GM19043 (cell line): ENCODE measurements at regions not wholly inside any gene's neighbourhood (a gene's known extent, or its start where the extent isn't known, plus 50 kb on each side); places are given as distances from the start of the nearest gene placed in this dataset.

Experiments
- ATAC-seq: cut with Tn5 transposase; IDR thresholded peaks from one replicate; pipeline ENCODE4 v1.9.1; 2021; ENCODE audit warnings: low read depth; ENCODE audit not compliant: unreplicated experiment

DNA sequence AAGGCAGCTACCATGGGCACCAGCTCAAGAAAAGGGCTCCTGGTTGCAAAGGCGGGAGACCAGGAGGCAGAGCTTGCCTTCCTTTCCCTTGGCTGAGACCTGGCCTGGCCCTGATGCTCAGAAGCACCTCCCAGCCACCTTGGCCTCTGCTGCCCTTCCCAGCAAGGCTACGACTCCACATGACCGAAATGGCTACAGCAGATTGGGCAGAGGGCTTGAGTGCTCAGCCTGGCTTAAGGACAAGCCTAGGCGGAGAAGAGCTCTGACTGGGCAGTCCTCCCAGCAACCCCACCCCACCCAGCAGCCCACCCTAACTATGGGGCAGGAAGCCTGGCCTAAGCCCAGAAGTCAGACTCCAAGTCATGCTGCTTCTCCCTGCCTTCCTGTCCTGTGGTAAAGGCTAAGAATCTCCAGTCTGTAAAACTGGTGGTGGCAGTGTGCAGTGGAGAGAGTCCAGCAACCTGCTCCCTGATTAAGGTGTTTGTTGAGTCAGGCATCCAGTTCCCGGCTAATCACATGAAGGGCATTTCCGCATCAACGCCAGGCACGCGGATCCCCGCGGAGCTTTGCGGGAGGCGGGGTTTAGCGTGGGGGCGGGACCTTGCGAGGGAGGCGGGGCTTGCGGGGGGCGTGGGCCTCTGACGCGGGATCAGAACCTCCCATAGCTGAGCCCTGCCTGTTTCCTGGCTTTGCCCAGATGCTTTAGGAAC is 256.0 kb downstream of the BCL11A start:
- ATAC-seq, result peak; percentile 56

DNA sequence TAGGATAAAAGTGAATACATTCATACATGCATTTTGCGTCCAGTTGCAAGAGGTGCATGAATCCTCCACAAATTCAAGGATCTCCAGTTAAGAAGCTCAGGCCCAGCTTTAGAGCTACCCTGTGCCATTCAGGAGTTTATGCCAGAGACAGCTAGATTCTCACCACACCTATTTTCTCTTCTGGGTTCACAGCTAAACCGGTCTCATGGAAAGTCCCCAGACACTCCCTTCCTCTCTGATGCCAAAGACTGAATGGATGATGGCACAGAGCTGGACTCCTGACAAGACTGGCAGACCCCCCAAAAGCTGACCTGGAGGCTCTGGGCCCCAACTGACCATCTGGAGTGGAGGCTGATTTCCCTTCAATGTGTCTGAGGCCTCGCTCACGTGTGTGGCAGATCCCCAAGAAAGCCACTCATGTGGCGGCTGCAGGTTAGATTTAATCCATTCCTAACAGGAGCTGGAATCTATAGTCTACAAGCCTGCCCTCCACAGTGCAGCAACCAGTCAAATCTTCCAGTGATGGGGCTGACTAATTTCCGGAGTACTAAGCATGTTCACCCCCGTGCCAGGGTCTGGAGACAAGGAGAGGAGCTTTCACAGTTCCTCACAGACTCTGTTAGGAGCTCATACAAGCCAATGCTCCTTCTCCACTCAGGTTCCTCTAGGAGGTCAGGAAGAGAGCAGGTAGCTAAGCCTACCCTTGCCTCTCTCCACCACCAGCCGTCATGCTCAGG is 257.1 kb downstream of the BCL11A start:
- no peak for ATAC-seq

DNA sequence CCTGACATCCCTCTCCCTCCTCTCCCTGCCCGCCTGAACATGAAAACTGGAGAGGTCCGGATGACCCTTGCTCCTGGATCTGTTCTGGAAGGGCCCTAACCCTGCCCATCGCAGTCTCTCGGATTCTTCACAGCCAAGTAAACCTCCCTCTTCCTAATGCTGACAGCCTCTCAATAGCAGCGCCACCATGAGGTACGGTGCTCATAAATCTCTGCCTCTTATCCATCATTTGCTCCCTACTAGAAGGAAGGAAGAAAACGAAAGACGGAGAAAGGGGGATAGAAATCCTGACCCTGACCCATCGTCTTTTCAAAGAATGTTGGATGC is 257.9 kb downstream of the BCL11A start:
- no peak for ATAC-seq

GRCh38 chr2:60294901-60295635 is 258.4 kb downstream of the BCL11A start:
- no peak for ATAC-seq

DNA sequence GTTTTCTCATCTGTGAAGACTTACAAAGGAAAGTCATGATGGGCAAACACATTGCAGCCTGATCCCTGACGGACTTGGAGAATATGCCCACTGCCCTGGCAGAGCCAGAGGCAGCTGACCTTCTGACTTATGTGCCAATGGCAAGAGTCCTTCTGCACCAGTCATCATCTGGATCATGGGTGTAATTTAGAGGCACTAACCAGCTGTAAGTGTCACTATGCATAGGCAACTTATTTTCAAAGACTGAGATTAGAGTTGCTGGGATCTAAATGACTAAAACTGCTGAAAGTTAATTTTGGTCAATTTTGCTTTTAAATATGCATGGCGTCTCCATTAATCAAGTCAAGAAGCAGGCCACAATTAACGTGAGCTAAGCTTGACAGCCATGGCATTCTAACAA is 261.2 kb downstream of the BCL11A start:
- ATAC-seq, result no peak

GRCh38 chr2:60290509-60290908 is 262.9 kb downstream of the BCL11A start:
- no peak for ATAC-seq

DNA sequence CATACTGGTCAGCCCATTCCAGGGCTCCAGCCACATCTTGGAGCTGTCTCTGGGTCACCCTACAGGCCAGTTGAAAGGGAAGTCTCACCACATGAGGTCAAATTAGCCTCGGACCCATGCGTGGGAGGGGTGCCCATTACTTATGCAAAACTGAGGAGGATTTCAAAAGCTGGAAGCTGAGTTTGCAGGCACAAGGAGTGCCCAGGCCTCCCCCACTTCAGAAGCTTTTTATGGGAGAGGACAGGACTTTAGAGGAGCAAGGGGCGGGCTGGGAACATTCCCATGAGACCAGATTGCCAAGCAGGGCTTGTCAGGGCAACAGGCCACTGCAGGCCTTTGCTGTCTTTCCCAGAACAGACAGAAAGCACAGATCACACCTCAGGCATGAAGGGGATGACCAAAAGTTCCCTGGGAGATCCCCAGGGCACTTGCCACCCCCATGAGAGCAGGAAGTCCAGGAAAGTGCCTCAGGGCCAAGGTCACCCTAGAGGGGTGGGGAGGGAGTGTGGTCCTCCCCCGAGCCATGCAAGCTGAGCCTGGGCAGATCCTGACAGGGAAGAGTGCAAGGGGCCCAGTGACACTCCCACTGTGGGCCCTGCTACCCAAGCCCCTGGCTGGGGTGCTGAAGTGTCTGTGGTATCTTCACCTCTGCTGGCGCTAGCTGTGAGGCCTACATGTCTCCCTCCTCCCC is 267.7 kb downstream of the BCL11A start:
- no peak for ATAC-seq

DNA sequence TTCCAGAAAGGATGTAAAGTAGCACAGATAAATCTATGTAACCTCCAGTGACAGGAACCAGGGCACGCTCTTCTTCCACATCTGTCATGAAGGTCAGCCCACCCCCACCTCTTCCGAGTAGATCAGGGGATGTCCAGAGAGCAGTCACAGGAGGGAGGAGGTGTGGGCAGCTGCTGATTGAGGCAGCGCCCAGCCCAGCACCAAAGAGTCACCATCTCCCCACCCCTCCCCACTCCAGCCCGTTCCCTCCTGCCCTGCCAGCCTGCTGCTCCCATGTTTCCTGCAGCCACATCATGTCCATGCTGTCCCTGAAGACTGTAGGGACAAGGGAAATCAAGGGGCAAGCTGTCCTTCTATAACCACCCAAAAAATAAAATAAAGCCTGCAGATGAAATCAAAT is 269.8 kb downstream of the BCL11A start:
- no peak for ATAC-seq

- no peak for ATAC-seq
Observed at GRCh38 chr2:60282886-60283285, 270.6 kb downstream of the BCL11A start.

- ATAC-seq, result no peak
Observed at GRCh38 chr2:60281730-60282129, 271.7 kb downstream of the BCL11A start.

DNA sequence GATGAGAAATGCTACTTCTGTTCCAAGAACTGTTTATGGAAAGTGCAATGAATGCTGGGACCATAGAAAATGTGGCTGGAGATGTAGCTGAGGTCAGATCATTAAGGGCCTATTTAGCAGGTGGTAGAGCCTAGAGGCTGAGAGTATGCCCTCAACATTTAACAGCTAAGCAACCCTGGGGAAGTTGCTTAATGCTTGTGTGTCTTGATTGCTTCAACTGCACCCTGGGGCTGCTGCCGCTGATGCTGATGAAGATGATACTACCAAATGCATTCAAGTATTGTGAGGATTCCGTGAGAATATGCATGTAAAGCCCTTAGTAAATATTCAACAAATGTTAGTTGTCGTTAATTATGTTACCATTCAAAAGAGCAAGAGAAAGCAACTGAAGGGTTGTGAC is 273.2 kb downstream of the BCL11A start:
- no peak for ATAC-seq

DNA sequence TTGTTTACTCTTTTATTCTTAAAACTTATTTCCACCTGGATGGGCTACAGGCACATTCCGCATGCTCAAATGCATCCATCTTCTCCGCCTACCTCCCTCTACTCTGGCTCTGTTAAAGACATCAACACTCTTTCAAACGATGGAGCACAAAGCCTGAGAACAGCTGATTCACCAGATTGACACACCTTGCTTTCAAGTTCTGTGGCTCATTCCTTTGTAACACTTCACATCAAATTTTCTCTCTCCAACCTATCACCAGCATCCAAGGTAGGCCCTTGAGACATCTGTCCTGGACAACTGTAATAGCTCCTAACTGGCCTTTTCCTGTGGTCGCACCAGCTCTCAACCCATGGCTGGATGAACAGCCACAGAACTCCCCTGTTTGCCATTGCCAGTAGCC is 274.5 kb downstream of the BCL11A start:
- ATAC-seq, result no peak

GRCh38 chr2:60275958-60276357 is 277.5 kb downstream of the BCL11A start:
- no peak for ATAC-seq

GRCh38 chr2:60273836-60274235 is 279.6 kb downstream of the BCL11A start:
- ATAC-seq, result no peak

DNA sequence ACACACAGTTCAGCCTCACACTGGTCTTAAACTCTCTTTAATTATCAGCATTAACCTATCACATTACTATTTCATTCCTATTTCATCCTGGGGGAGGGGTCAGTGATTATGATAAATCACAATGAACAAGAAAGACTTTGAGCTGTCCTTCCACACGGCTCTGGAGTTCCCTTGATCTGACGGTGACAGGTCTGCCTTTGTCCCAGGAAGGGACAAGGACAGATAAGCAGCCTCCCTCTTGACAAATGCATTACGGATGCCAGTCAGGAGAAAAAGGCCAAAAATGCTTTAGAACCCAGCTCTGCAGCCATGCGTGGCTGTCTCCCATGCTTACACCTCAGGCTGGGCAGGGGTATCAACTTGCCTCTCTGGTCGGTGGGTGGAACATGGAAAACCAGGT is 281.7 kb downstream of the BCL11A start:
- no peak for ATAC-seq

GRCh38 chr2:60271131-60271530 is 282.3 kb downstream of the BCL11A start:
- no peak for ATAC-seq

- ATAC-seq, result no peak
Observed at GRCh38 chr2:60268661-60269060, 284.8 kb downstream of the BCL11A start.

DNA sequence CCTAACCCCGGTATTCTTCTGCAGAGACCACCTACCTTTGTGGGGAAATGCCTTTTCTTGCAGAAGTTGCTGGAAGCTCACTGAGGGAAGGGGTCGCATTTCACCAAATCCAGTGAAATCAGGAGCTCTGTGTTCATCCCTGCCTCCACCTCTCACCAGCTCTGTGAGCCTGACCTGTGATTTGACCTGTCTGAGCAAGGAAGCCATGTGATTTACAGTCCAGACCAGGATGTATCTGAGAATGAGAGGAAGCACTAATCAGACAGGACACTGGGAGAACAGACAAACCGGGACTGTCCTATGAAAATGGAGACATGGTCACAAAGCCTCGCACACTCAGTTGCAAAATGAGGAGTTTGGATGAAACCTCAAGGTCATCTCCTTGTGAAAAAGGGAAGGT is 285.4 kb downstream of the BCL11A start:
- no peak for ATAC-seq

DNA sequence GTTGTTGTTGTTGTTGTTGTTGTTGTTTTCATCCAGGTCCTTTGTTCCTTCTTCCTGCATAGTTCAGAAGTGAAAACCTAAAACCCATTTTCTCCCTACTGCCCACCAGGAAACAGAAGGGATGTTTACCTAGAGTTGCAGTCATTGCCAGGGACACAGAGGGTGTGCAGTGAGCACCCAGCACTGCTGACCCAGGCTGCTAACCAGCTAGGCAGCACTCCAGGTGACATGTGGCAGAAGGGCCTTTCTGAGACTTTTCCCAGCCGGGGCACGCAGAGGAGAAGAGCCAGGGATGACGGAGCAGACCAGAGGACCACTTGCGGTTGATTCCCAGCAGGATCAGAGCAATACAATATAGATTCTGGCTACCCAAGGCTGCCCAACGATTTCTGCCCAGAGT is 286.3 kb downstream of the BCL11A start:
- ATAC-seq, result no peak

GRCh38 chr2:60262178-60262577 is 291.3 kb downstream of the BCL11A start:
- no peak for ATAC-seq

GRCh38 chr2:60260639-60261296 is 292.7 kb downstream of the BCL11A start:
- no peak for ATAC-seq
